WI38 (cell line): ENCODE measurements at regions not wholly inside any gene's neighbourhood (a gene's known extent, or its start where the extent isn't known, plus 50 kb on each side); places are given as distances from the start of the nearest gene placed in this dataset.

Experiments
- H3K4me3 ChIP-seq: 2 replicates; pipeline ENCODE4 v1.5.1; 2011; ENCODE audit warnings: low read depth, mild to moderate bottlenecking, control low read depth, low read length
- TF ChIP-seq, protein P1 (sequence below): IDR thresholded peaks from 2 replicates; pipeline ENCODE4 v1.5.1; 2012; ENCODE audit warnings: low read depth, mild to moderate bottlenecking, control low read depth, low read length

DNA sequence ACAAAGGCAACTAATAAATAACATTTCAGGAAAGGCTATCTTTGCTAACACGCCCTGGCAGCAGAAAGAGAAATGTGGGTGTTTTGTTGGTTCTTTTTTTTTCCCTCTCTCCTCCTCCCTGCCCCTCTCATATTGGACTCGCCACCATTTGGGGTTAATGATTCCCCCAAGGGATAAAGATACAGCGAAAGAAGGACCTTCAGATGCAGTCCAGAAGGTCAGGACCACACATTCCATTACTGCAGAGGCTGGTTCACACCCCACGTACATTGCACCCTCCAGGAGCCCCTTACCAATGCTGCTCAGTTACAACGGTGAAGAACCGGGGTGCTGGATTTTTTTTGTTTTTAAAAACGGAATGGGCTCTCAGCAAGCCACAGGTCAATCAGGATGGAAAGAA lies 156.9 kb upstream of the TIAM1 start:
- TF ChIP-seq, protein P1, sequence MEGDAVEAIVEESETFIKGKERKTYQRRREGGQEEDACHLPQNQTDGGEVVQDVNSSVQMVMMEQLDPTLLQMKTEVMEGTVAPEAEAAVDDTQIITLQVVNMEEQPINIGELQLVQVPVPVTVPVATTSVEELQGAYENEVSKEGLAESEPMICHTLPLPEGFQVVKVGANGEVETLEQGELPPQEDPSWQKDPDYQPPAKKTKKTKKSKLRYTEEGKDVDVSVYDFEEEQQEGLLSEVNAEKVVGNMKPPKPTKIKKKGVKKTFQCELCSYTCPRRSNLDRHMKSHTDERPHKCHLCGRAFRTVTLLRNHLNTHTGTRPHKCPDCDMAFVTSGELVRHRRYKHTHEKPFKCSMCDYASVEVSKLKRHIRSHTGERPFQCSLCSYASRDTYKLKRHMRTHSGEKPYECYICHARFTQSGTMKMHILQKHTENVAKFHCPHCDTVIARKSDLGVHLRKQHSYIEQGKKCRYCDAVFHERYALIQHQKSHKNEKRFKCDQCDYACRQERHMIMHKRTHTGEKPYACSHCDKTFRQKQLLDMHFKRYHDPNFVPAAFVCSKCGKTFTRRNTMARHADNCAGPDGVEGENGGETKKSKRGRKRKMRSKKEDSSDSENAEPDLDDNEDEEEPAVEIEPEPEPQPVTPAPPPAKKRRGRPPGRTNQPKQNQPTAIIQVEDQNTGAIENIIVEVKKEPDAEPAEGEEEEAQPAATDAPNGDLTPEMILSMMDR: no peak
- no peak overlapping the region for H3K4me3 ChIP-seq

- TF ChIP-seq, protein P1: no peak
- no peak overlapping the region for H3K4me3 ChIP-seq
Observed at GRCh38 chr21:31500071-31500470, 156.0 kb upstream of the TIAM1 start.

DNA sequence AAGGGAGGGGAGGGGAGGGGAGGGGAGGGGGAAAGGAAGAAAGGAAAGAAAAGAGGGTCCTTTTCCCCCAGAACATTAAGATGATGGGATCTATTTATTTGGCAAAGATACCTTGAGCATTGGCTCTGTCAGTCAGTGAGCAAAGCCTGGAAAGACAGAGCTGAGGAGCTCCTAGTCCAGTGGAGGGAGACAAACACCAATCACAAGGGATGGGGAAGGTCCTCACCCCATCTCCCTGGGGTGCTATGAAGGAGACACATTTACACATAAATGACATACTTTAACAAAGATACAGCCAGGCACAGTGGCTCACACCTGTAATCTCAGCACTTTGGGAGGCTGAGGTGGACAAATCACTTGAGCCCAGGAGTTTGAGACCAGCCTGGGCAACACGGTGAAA lies 154.9 kb upstream of the TIAM1 start:
- TF ChIP-seq, protein P1: no peak
- no peak overlapping the region for H3K4me3 ChIP-seq

- no peak overlapping the region for H3K4me3 ChIP-seq
- TF ChIP-seq, protein P1: no peak
Observed at GRCh38 chr21:31497914-31498313, 153.9 kb upstream of the TIAM1 start.

GRCh38 chr21:31493350-31493880 lies 149.4 kb upstream of the TIAM1 start:
- no peak overlapping the region for H3K4me3 ChIP-seq
- TF ChIP-seq, protein P1: no peak

GRCh38 chr21:31491617-31492016 lies 147.6 kb upstream of the TIAM1 start:
- TF ChIP-seq, protein P1: no peak
- no peak overlapping the region for H3K4me3 ChIP-seq

- no peak overlapping the region for H3K4me3 ChIP-seq
- TF ChIP-seq, protein P1: no peak
Observed at GRCh38 chr21:31490443-31490842, 146.4 kb upstream of the TIAM1 start.
